Fibroblast of lung (primary cell): ENCODE measurements at regions not wholly inside any gene's neighbourhood (a gene's known extent, or its start where the extent isn't known, plus 50 kb on each side); places are given as distances from the start of the nearest gene placed in this dataset.

Experiments
- CTCF ChIP-seq, 2 donors: IDR thresholded peaks in 1 of 2; conservative IDR thresholded peaks in 1 of 2; 1 replicate in 1 of 2; 2 replicates in 1 of 2; pipeline ENCODE4 v1.5.1; 2011 to 2012; ENCODE audit warnings: low read length in 2 of 2, control low read depth in 1 of 2, inconsistent platforms in 1 of 2, low read depth in 1 of 2, mild to moderate bottlenecking in 1 of 2
- EZH2 ChIP-seq: IDR thresholded peaks from 2 replicates; pipeline ENCODE4 v1.5.1; 2012; ENCODE audit warnings: low read length, control low read depth, mild to moderate bottlenecking; ENCODE audit errors: missing control alignments

GRCh38 chr2:47283659-47284058 lies 85.5 kb upstream of the EPCAM start:
- TF ChIP-seq CTCF (conservative IDR thresholded peaks at IDR 0.05 in 1 of 2, IDR thresholded peaks at IDR 0.05 in 1 of 2; ENCODE audit: low read depth in 1 of 2, low read length in 2 of 2) (no peak), EZH2 (no peak)
